ENCODE measurements at regions not wholly inside any gene's neighbourhood (a gene's known extent, or its start where the extent isn't known, plus 50 kb on each side); places are given as distances from the start of the nearest gene placed in this dataset.

- H3K9me3 Mint-ChIP-seq = peaks cover 9% of the 10 kb centered on the region
- H3K27ac Mint-ChIP-seq = no peak overlapping the region
- H3K4me3 Mint-ChIP-seq = no peak overlapping the region
- ATAC-seq (replicated peaks) = no peak
- H3K36me3 Mint-ChIP-seq (ENCODE audit: low read depth) = no peaks in the 10 kb centered on the region
- no peaks in the 10 kb centered on the region for H3K4me1 Mint-ChIP-seq
- H3K27me3 Mint-ChIP-seq = no peaks in the 10 kb centered on the region
Observed at GRCh38 chr14:82366803-82367202, 833.1 kb upstream of the SEL1L start.

DNA sequence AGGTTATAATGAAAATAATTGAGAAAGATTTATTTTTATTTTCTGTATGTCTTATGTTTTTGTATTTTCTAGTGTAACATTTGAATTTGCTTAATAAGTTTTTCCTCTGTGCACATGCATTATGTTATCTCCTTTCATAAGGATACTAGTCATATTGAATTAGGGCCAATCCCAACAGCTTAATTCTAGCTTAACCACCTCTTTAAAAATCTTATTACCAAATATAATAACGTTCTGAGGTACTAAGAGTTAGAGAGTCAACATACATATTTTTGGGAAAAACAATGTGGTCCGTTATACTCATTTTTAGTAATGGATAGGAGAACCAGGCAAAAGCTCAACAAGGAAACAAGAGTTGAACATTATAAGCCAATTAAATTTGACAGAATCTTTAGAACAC lies 845.6 kb upstream of the SEL1L start:
- no peak overlapping the region for H3K27ac Mint-ChIP-seq
- H3K9me3 Mint-ChIP-seq = peaks cover 13% of the 10 kb centered on the region
- no peak for ATAC-seq (replicated peaks)
- H3K4me1 Mint-ChIP-seq = no peaks in the 10 kb centered on the region
- H3K4me3 Mint-ChIP-seq = no peak overlapping the region
- H3K36me3 Mint-ChIP-seq (ENCODE audit: low read depth) = no peaks in the 10 kb centered on the region
- no peaks in the 10 kb centered on the region for H3K27me3 Mint-ChIP-seq

- ATAC-seq (replicated peaks) = no peak
- Mint-ChIP-seq H3K27ac (no peak overlapping the region), H3K27me3 (no peaks in the 10 kb centered on the region), H3K9me3 (peaks cover 10% of the 10 kb centered on the region), H3K4me3 (no peak overlapping the region), H3K4me1 (no peaks in the 10 kb centered on the region), H3K36me3 (ENCODE audit: low read depth) (no peaks in the 10 kb centered on the region)
Observed at GRCh38 chr14:82385048-82385447, 851.4 kb upstream of the SEL1L start.

DNA sequence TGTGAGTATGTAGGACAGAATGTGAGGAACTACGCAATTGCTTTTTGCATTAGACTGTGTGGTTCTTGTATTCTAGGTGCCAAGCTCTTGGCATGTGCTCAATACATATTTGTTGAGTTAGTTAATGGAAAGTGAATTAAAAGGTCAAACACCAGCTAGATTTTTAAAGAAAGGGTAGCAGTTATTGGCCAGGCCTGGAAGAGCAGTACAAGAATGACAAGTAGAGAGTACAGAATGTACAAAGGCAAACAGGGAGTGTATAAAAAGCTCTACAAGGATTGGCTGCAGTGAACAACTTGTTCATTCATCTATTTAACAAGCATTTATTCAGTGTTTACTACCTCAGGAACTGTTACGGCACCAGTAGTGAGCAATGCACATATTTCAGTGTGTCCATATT lies 854.0 kb upstream of the SEL1L start:
- Mint-ChIP-seq H3K27me3 (no peaks in the 10 kb centered on the region), H3K27ac (no peak overlapping the region), H3K36me3 (ENCODE audit: low read depth) (no peaks in the 10 kb centered on the region), H3K4me3 (no peak overlapping the region), H3K9me3 (peaks cover 10% of the 10 kb centered on the region), H3K4me1 (no peaks in the 10 kb centered on the region)
- ATAC-seq (replicated peaks) = no peak

GRCh38 chr14:82388488-82388887 lies 854.8 kb upstream of the SEL1L start:
- Mint-ChIP-seq H3K4me3 (no peak overlapping the region), H3K9me3 (peaks cover 10% of the 10 kb centered on the region), H3K36me3 (ENCODE audit: low read depth) (no peaks in the 10 kb centered on the region), H3K27ac (no peak overlapping the region), H3K4me1 (no peaks in the 10 kb centered on the region), H3K27me3 (no peaks in the 10 kb centered on the region)
- ATAC-seq (replicated peaks) = no peak

DNA sequence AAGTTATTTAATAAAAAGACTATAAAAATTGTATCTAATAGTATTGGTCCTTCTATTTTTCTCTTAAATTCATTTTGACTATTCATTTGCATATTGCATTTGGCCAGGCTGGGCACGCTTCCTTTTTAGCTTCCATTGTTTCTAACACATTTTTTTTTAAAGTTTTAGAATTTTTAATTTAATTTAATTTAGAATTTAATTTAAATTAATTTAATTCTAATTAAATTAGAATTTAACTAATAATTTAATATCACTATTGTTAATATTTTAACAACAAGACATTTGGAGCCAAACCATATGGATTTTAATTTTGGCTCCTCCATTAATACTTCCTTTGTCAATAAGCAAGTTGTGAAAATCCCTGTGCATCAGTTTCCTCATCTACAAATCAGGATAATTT lies 856.9 kb upstream of the SEL1L start:
- no peak for ATAC-seq (replicated peaks)
- Mint-ChIP-seq H3K4me3 (no peak overlapping the region), H3K4me1 (no peaks in the 10 kb centered on the region), H3K27me3 (no peaks in the 10 kb centered on the region), H3K9me3 (peaks cover 13% of the 10 kb centered on the region), H3K36me3 (ENCODE audit: low read depth) (no peaks in the 10 kb centered on the region), H3K27ac (no peak overlapping the region)

GRCh38 chr14:82394916-82395315 lies 861.3 kb upstream of the SEL1L start:
- H3K36me3 Mint-ChIP-seq (ENCODE audit: low read depth) = no peaks in the 10 kb centered on the region
- H3K27me3 Mint-ChIP-seq = no peaks in the 10 kb centered on the region
- no peaks in the 10 kb centered on the region for H3K4me1 Mint-ChIP-seq
- H3K4me3 Mint-ChIP-seq = no peak overlapping the region
- H3K9me3 Mint-ChIP-seq = peaks cover 15% of the 10 kb centered on the region
- H3K27ac Mint-ChIP-seq = no peak overlapping the region
- ATAC-seq (replicated peaks) = no peak

DNA sequence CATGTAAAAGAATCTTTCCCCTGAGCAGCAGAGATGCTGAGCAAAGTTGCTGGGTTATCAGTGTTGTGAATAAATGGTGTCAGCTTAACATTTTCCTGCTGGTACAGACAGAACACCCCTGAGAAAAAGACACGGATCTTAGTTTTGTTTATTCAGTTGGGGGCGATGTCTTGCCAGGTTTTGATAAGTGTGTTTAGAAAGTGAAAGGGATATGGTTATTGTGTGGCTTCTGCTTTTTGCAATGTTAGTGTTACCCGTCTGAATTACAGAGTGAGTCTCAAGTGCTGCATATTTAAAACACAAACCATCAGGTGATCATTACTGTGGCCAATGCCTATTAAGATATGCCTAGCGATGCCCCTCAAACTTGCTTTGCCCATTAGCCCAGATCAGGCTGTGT lies 864.6 kb upstream of the SEL1L start:
- Mint-ChIP-seq H3K4me1 (no peaks in the 10 kb centered on the region), H3K36me3 (ENCODE audit: low read depth) (no peaks in the 10 kb centered on the region), H3K4me3 (no peak overlapping the region), H3K9me3 (peaks cover 19% of the 10 kb centered on the region), H3K27ac (no peak overlapping the region), H3K27me3 (no peaks in the 10 kb centered on the region)
- no peak for ATAC-seq (replicated peaks)

DNA sequence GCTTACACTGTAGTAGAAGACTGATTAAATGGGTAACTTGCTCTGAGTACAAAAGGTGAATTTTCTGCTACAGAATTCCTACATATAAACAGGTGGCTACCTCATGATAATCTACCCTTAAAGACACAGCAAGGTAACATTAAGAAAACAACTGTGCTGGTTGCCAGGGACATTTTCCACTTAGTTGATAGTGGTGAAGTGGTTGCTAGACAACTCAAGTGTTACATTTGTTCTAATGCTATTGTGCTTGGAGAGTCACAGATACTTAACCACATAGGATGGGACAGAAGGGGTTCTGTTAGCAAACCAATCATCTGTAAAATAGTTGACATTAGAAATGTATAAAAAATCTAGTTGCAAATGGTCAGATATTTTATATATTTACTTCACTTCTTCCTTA lies 870.3 kb upstream of the SEL1L start:
- Mint-ChIP-seq H3K9me3 (peaks cover 4% of the 10 kb centered on the region), H3K36me3 (ENCODE audit: low read depth) (no peaks in the 10 kb centered on the region), H3K4me3 (no peak overlapping the region), H3K27ac (no peak overlapping the region), H3K4me1 (no peaks in the 10 kb centered on the region), H3K27me3 (no peaks in the 10 kb centered on the region)
- no peak for ATAC-seq (replicated peaks)

- Mint-ChIP-seq H3K9me3 (peaks cover 4% of the 10 kb centered on the region), H3K36me3 (ENCODE audit: low read depth) (no peaks in the 10 kb centered on the region), H3K27me3 (no peaks in the 10 kb centered on the region), H3K4me3 (no peak overlapping the region), H3K27ac (no peak overlapping the region), H3K4me1 (no peaks in the 10 kb centered on the region)
- no peak for ATAC-seq (replicated peaks)
Observed at GRCh38 chr14:82410064-82410463, 876.4 kb upstream of the SEL1L start.

GRCh38 chr14:82411298-82411697 lies 877.6 kb upstream of the SEL1L start:
- no peak overlapping the region for H3K4me3 Mint-ChIP-seq

GRCh38 chr14:82412545-82412944 lies 878.9 kb upstream of the SEL1L start:
- peaks cover 13% of the 10 kb centered on the region for H3K9me3 Mint-ChIP-seq
- H3K36me3 Mint-ChIP-seq (ENCODE audit: low read depth) = no peaks in the 10 kb centered on the region
- ATAC-seq (replicated peaks) = no peak
- H3K4me1 Mint-ChIP-seq = no peaks in the 10 kb centered on the region
- H3K27ac Mint-ChIP-seq = no peak overlapping the region
- no peaks in the 10 kb centered on the region for H3K27me3 Mint-ChIP-seq
- no peak overlapping the region for H3K4me3 Mint-ChIP-seq

More at GRCh38 chr14:82411298-82411697, 877.6 kb upstream of the SEL1L start:
- no peaks in the 10 kb centered on the region for H3K4me1 Mint-ChIP-seq
- H3K36me3 Mint-ChIP-seq (ENCODE audit: low read depth) = no peaks in the 10 kb centered on the region
- peaks cover 7% of the 10 kb centered on the region for H3K9me3 Mint-ChIP-seq
- ATAC-seq (replicated peaks) = no peak
- no peaks in the 10 kb centered on the region for H3K27me3 Mint-ChIP-seq
- no peak overlapping the region for H3K27ac Mint-ChIP-seq

DNA sequence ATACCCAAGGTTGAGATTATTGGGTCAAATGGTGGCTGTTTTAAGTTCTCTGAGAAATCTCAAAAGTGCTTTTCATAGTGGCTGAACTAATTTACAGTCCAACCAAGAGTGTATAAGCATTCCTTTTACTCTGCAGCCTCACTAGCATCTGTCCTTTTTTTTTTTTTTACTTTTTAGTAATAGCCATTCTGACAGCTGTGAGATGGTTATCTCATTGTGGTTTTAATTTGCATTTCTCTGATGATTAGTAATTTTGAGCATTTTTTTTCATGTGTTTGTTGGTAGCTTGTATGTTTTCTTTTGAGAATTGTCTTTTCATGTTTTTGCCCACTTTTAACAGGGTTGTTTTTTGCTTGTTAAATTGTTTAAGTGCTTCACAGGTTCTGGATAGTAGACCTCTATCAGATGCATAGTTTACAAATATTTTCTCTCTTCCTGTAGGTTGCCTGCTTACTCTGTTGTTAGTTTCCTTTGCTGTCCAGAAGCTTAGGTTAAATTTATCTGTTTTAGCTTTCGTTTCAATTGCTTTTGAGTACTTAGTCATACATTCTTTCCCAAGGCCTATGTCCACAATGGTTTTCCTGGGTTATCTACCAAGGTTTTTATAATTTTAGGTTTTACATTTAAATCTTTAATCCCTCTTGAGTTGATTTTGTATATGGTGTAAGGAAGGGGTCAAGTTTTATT lies 881.3 kb upstream of the SEL1L start:
- no peaks in the 10 kb centered on the region for H3K36me3 Mint-ChIP-seq (ENCODE audit: low read depth)
- no peaks in the 10 kb centered on the region for H3K4me1 Mint-ChIP-seq
- H3K4me3 Mint-ChIP-seq = no peak overlapping the region
- H3K27me3 Mint-ChIP-seq = no peaks in the 10 kb centered on the region
- no peak overlapping the region for H3K27ac Mint-ChIP-seq
- H3K9me3 Mint-ChIP-seq = peaks cover 24% of the 10 kb centered on the region
- ATAC-seq (replicated peaks) = no peak

- ATAC-seq (replicated peaks) = no peak
- Mint-ChIP-seq H3K4me1 (no peaks in the 10 kb centered on the region), H3K27ac (no peak overlapping the region), H3K4me3 (no peak overlapping the region), H3K36me3 (ENCODE audit: low read depth) (no peaks in the 10 kb centered on the region), H3K9me3 (peaks cover 28% of the 10 kb centered on the region), H3K27me3 (no peaks in the 10 kb centered on the region)
Observed at GRCh38 chr14:82419933-82420332, 886.3 kb upstream of the SEL1L start.

GRCh38 chr14:82420871-82421270 lies 887.2 kb upstream of the SEL1L start:
- Mint-ChIP-seq H3K4me3 (no peak overlapping the region), H3K4me1 (no peaks in the 10 kb centered on the region), H3K27me3 (no peaks in the 10 kb centered on the region), H3K9me3 (peaks cover 24% of the 10 kb centered on the region), H3K36me3 (ENCODE audit: low read depth) (no peaks in the 10 kb centered on the region), H3K27ac (no peak overlapping the region)
- ATAC-seq (replicated peaks) = no peak

- Mint-ChIP-seq H3K9me3 (peaks cover 24% of the 10 kb centered on the region), H3K36me3 (ENCODE audit: low read depth) (no peaks in the 10 kb centered on the region), H3K4me1 (no peaks in the 10 kb centered on the region)
Observed at GRCh38 chr14:82421286-82421685, 887.6 kb upstream of the SEL1L start.

More at GRCh38 chr14:82421286-82421685, 887.6 kb upstream of the SEL1L start:
- H3K4me3 Mint-ChIP-seq = no peak overlapping the region
- no peak for ATAC-seq (replicated peaks)
- H3K27me3 Mint-ChIP-seq = no peaks in the 10 kb centered on the region
- no peak overlapping the region for H3K27ac Mint-ChIP-seq
